Activated CD4-positive, alpha-beta T cell treated with anti-CD3 and anti-CD28 coated beads, Interleukin-10, Interleukin-2, amounts not matched to agents 100 ng/mL and 50 ng/mL, durations not matched to agents 16 hours and 8 hours (primary cell): ENCODE measurements at regions not wholly inside any gene's neighbourhood (a gene's known extent, or its start where the extent isn't known, plus 50 kb on each side); places are given as distances from the start of the nearest gene placed in this dataset.
"Not testable (repeated sequence)": the region's sequence is repeated elsewhere in the genome, so short reads cannot be mapped to it uniquely, and the experiment has no call there.

Experiments
- DNase-seq: peaks from one replicate; pipeline ENCODE4 v3.0.0-alpha.2; 2020

DNA sequence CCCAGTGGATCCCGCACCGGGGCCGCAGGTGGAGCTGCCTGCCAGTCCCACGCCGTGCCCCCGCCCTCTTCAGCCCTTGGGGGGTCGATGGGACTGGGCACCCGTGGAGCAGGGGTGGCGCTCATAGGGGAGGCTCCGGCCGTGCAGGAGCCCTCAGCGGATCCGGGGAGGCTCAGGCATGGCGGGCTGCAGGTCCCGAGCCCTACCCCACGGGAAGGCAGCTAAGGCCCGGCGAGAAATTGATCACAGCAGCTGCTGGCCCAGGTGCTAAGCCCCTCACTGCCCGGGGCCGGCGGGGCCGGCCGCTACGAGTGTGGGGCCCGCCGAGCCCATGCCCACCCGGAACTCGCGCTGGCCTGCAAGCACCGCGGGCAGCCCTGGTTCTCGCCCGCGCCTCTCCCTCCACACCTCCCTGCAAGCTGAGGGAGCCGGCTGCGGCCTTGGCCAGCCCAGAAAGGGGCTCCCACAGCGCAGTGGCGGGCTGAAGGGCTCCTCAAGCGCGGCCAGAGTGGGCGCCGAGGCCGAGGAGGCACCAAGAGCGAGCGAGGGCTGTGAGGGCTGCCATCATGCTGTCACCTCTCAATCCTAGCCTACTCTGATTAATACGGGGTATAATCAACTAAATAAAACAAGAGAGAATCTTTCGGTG is 56.5 kb upstream of the ABHD2 start:
- DNase-seq, result not testable (repeated sequence)

DNA sequence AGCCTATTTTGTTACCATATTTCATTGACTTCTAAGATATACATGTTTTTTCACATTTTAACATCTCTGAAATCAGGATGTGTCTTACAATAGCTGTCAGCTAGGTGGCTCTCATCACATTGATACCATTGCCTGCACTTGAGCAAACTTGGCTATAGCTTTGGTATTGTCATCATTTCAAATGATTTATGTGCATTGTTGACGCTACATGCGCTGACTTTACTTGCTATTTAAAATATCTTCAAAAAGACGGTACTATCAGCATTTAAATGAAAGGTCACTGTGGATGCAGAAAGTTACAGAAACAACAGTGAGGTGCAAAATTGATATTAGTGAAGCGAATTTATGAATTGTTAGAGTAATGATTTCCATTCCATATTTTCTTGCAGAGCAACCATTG is 54.0 kb upstream of the ABHD2 start:
- DNase-seq, result no peak

DNA sequence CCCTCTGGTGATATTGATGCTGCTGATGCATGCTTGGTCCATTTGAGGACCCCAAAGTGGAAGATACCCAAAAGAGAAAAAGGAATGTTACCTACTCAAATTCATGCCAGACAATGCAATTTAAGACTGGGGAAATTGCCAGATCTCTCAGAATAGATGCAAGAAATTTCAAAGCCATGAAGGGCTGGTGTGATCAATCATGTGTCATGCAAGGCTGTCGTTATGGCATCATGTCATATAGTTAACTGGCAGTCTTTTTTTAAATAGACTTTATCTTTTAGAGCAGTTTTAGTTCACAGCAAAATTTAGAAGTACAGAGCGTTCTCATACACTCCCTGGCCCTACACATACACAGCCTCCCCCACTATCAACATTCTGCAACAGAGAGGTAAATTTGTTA is 53.1 kb upstream of the ABHD2 start:
- no peak for DNase-seq

DNA sequence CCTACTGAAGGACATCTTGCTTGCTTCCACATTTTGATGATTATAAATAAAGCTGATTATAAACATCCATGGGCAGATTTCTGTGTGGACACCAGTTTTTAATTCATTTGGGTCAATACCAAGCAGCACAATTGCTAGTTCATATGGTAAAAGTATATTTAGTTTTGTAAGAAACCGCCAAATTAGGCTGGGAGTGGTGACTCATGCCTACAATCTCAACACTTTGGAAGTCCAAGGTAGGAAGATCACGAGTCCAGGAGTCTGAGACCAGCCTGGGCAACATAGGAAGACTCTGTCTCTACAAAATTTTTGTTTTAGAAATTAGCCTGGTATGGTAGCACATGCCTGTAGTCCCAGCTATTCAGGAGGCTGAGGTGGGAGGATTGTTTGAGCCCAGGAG is 52.6 kb upstream of the ABHD2 start:
- no peak for DNase-seq

DNA sequence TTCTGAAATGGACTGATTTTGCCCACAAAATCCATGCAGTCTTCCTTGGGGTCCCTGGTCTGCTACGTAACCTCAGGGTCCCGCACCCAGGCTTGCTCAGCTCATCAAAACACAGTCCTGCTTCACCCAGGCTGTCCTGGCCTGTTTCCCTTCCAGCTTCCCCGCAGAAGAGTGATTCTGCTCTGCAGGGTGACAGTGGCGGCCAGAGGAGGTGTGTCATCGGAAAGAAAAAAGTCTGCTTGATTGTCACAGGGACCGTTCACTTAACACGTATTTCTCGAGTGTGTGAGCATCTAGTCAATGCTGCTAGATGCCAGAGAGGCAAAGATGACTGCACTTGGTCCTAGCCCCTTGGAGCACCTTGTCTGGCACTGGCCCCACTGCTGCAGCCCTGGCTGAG is 50.1 kb upstream of the ABHD2 start:
- DNase-seq, result no peak
